ENCODE measurements at regions not wholly inside any gene's neighbourhood (a gene's known extent, or its start where the extent isn't known, plus 50 kb on each side); places are given as distances from the start of the nearest gene placed in this dataset.

- H3K27me3 ChIP-seq = no peaks in the 10 kb centered on the region
- 73 to 80% methylated on average over 11 of the region's 11 CpGs for WGBS, 2 donors
- no peak overlapping the region for H3K27ac ChIP-seq
- TF ChIP-seq CTCF (IDR thresholded peaks at IDR 0.05) = no peak
- ATAC-seq (peak in 3 of 8 donors; percentile 33 to 72 (median 38)), DNase-seq (no peak)
- peaks cover 7 to 41% (median 17%) of the 10 kb centered on the region in 9 donors for H3K4me1 ChIP-seq
- no peak overlapping the region for H3K4me3 ChIP-seq
- H3K9me3 ChIP-seq = no peaks in the 10 kb centered on the region
- intact Hi-C loops (cut with DNase I) = no loop called here
- no peaks in the 10 kb centered on the region for H3K36me3 ChIP-seq
Observed at GRCh38 chr6:14270925-14271788, 153.6 kb downstream of the CD83 start.

GRCh38 chr6:14271789-14272736 lies 154.5 kb downstream of the CD83 start:
- intact Hi-C loops (cut with DNase I) = no loop called here
- Histone ChIP-seq H3K4me1 (peaks cover 7 to 48% (median 21%) of the 10 kb centered on the region in 9 donors), H3K27me3 (no peaks in the 10 kb centered on the region), H3K9me3 (no peaks in the 10 kb centered on the region), H3K4me3 (no peak overlapping the region), H3K27ac (no peak overlapping the region), H3K36me3 (no peaks in the 10 kb centered on the region)
- ATAC-seq (no peak), DNase-seq (no peak)
- no peak for TF ChIP-seq CTCF (IDR thresholded peaks at IDR 0.05)
- 75 to 88% methylated on average over 4 of the region's 4 CpGs for WGBS, 2 donors

GRCh38 chr6:14272737-14273085 lies 155.1 kb downstream of the CD83 start:
- WGBS, 2 donors = 95% methylated on average over 1 of the region's 1 CpG
- H3K4me1 ChIP-seq = peaks cover 7 to 48% (median 21%) of the 10 kb centered on the region in 9 donors
- DNase-seq (no peak), ATAC-seq (no peak)
- H3K27ac ChIP-seq = no peak overlapping the region
- no peaks in the 10 kb centered on the region for H3K27me3 ChIP-seq
- TF ChIP-seq CTCF (IDR thresholded peaks at IDR 0.05) = no peak
- intact Hi-C loops (cut with DNase I) = no loop called here
- no peak overlapping the region for H3K4me3 ChIP-seq
- H3K36me3 ChIP-seq = no peaks in the 10 kb centered on the region
- H3K9me3 ChIP-seq = no peaks in the 10 kb centered on the region

- peaks cover 7 to 48% (median 21%) of the 10 kb centered on the region in 9 donors for H3K4me1 ChIP-seq
- H3K27ac ChIP-seq = no peak overlapping the region
- no peak for ATAC-seq
- no peak for DNase-seq
- H3K9me3 ChIP-seq = no peaks in the 10 kb centered on the region
- 88 to 90% methylated on average over 8 of the region's 8 CpGs for WGBS, 2 donors
- intact Hi-C loops (cut with DNase I) = no loop called here
- no peaks in the 10 kb centered on the region for H3K27me3 ChIP-seq
- TF ChIP-seq CTCF (IDR thresholded peaks at IDR 0.05) = no peak
- no peak overlapping the region for H3K4me3 ChIP-seq
- no peaks in the 10 kb centered on the region for H3K36me3 ChIP-seq
Observed at GRCh38 chr6:14273191-14273590, 155.6 kb downstream of the CD83 start.
